Suprapubic skin (tissue), 3 donors: ENCODE measurements at regions not wholly inside any gene's neighbourhood (a gene's known extent, or its start where the extent isn't known, plus 50 kb on each side); places are given as distances from the start of the nearest gene placed in this dataset.

Source experiments
- POLR2A ChIP-seq, 2 donors: fragments of 450-650 bp; IDR thresholded peaks; one replicate each; pipeline ENCODE4 v1.6.1; 2017; ENCODE audit warnings: antibody characterized with exemption in 2 of 2, mild to moderate bottlenecking in 2 of 2, moderate library complexity in 2 of 2
- TF ChIP-seq, protein P1 (sequence below), 2 donors: fragments of 200-600 bp in 1 of 2; fragments of 450-650 bp in 1 of 2; sonication (generic) in 1 of 2; IDR thresholded peaks; one replicate each; pipeline ENCODE4 v1.5.1; 2016 to 2019; ENCODE audit warnings: antibody characterized with exemption in 2 of 2, mild to moderate bottlenecking in 1 of 2, moderate library complexity in 1 of 2

GRCh38 chr20:63117661-63118302 lies 98.1 kb downstream of the YTHDF1 start:
- TF ChIP-seq POLR2A (IDR thresholded peaks at IDR 0.05), result no peak
- TF ChIP-seq, protein P1, sequence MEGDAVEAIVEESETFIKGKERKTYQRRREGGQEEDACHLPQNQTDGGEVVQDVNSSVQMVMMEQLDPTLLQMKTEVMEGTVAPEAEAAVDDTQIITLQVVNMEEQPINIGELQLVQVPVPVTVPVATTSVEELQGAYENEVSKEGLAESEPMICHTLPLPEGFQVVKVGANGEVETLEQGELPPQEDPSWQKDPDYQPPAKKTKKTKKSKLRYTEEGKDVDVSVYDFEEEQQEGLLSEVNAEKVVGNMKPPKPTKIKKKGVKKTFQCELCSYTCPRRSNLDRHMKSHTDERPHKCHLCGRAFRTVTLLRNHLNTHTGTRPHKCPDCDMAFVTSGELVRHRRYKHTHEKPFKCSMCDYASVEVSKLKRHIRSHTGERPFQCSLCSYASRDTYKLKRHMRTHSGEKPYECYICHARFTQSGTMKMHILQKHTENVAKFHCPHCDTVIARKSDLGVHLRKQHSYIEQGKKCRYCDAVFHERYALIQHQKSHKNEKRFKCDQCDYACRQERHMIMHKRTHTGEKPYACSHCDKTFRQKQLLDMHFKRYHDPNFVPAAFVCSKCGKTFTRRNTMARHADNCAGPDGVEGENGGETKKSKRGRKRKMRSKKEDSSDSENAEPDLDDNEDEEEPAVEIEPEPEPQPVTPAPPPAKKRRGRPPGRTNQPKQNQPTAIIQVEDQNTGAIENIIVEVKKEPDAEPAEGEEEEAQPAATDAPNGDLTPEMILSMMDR (IDR thresholded peaks at IDR 0.05), result no peak
